C4-2B (cell line): ENCODE measurements at regions not wholly inside any gene's neighbourhood (a gene's known extent, or its start where the extent isn't known, plus 50 kb on each side); places are given as distances from the start of the nearest gene placed in this dataset.
"Not testable (repeated sequence)": the region's sequence is repeated elsewhere in the genome, so short reads cannot be mapped to it uniquely, and the experiment has no call there.

Source experiments
- H3K27ac ChIP-seq: fragments of 450-650 bp; 2 replicates; pipeline ENCODE4 v1.5.1; 2017
- ZFX ChIP-seq: fragments of 450-650 bp; IDR thresholded peaks from 2 replicates; pipeline ENCODE4 v1.6.1; 2017
- TF ChIP-seq, protein P1 (sequence below): fragments of 450-650 bp; conservative IDR thresholded peaks from 2 replicates; pipeline ENCODE4 v1.5.1; 2017; ENCODE audit warnings: mild to moderate bottlenecking

DNA sequence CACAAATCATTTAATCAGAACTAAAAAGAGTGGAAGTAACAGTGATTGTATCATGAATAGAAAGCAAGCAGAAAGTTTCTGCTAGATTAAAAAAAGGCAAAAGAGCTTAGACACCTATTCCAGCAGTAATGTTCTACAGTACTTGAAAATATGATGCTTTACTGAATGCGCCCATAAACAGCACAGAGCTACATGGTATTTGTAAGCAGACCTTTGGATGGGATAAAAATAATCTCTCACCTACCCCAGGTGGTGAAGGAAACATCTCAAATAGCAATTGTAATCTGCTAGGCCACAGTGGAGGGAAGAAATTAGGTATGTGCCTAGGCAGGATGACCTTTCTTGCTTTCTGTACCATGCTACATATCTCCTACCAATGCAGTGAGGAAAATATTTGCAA, 280.9 kb upstream of the PRKX start:
- H3K27ac ChIP-seq: no peak overlapping the region
- TF ChIP-seq, protein P1, sequence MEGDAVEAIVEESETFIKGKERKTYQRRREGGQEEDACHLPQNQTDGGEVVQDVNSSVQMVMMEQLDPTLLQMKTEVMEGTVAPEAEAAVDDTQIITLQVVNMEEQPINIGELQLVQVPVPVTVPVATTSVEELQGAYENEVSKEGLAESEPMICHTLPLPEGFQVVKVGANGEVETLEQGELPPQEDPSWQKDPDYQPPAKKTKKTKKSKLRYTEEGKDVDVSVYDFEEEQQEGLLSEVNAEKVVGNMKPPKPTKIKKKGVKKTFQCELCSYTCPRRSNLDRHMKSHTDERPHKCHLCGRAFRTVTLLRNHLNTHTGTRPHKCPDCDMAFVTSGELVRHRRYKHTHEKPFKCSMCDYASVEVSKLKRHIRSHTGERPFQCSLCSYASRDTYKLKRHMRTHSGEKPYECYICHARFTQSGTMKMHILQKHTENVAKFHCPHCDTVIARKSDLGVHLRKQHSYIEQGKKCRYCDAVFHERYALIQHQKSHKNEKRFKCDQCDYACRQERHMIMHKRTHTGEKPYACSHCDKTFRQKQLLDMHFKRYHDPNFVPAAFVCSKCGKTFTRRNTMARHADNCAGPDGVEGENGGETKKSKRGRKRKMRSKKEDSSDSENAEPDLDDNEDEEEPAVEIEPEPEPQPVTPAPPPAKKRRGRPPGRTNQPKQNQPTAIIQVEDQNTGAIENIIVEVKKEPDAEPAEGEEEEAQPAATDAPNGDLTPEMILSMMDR: no peak
- no peak for TF ChIP-seq ZFX

DNA sequence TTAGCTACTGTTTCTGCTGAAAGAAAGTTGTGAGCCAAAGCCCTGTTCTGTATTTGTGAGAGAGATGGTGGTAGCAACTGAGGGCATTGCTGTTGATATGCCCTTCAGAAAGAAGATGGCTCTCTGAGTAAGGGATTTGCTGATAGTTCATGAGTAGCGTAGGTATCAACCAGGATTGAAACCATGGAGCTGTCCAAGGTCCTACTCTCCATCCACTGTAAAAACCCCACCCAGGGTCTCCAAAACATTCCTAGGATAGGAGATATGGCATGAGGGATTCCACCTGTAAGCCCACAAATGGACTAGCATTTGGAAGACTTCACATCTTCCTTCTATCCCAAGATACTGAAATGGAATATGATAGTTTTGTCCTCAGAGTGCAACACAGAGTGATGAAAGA, 277.1 kb upstream of the PRKX start:
- H3K27ac ChIP-seq: no peak overlapping the region
- TF ChIP-seq ZFX: no peak
- TF ChIP-seq, protein P1: no peak

DNA sequence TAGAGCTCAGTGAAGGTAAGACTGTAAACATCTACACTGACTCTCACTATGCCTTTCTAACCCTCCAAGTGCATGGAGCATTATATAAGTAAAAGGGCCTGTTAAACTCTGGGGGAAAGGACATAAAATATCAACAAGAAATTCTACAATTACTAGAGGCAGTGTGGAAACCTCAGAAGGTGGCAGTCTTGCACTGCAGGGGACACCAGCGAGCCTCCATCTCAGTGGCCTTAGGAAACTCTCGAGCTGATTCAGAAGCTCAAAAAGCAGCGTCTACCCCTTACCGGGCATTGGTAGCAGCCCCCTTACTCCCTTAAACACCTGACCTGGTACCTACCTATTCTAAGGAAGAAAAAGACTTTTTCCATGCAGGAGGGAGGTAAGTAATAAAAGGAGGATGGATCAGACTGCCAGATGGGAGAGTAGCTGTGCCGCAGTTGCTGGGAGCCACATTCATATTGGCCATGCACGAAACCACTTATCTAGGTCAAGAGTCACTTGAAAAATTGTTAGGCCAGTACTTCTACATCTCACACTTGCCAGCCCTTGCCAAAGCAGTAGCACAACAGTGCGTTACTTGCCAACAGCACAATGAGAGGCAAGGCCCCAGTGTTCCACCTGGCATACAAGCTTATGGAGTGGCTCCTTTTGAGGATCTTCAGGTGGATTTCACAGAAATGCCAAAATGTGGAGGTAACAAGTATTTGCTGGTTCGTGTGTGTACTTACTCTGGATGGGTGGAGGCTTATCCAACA, 258.8 kb upstream of the PRKX start:
- not testable (repeated sequence) for H3K27ac ChIP-seq
- TF ChIP-seq, protein P1: 0 out of 2 replicates have a peak, but pooled peaks have one; percentile 5

DNA sequence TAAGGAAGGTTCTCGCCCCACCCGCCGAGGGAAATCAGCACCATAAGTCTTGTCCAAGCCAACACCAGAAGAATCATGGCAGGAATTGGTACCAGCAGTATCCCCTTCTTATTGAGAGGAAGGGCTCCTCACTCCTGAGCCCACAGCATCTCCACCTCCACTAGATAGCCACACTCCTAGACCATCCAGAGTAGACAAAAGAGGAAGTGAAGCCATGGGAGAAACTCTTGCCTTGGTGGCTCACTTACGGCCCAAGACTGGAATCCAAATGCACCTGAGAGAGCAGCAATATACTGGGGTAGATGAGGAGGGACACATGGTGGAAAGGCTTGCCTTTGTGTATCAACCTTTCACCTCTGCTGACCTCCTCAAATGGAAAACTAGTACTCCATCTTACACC, 255.3 kb upstream of the PRKX start:
- no peak for TF ChIP-seq ZFX
- TF ChIP-seq, protein P1: no peak

DNA sequence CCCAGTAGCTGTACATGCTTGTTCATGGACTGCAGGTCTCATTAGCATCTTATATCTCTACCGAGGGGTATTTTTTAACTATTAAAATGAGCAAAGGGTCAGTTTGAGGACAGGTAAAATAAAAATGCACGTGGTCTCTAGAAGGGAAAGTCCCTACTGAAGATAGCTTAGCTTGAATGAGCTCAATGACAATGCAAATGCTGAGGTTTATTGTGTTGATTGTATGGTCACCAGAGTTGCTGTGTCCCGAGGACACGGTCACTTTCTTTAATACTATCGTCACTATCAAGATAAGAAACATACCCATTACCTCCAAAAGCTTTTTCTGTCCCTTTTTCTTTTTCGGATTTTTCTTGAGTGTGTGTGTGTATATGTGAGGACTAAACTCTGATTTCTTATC, 250.5 kb upstream of the PRKX start:
- no peak for TF ChIP-seq ZFX
- TF ChIP-seq, protein P1: no peak

More for the DNA sequence above, 255.3 kb upstream of the PRKX start:
- H3K27ac ChIP-seq: no peak overlapping the region

DNA sequence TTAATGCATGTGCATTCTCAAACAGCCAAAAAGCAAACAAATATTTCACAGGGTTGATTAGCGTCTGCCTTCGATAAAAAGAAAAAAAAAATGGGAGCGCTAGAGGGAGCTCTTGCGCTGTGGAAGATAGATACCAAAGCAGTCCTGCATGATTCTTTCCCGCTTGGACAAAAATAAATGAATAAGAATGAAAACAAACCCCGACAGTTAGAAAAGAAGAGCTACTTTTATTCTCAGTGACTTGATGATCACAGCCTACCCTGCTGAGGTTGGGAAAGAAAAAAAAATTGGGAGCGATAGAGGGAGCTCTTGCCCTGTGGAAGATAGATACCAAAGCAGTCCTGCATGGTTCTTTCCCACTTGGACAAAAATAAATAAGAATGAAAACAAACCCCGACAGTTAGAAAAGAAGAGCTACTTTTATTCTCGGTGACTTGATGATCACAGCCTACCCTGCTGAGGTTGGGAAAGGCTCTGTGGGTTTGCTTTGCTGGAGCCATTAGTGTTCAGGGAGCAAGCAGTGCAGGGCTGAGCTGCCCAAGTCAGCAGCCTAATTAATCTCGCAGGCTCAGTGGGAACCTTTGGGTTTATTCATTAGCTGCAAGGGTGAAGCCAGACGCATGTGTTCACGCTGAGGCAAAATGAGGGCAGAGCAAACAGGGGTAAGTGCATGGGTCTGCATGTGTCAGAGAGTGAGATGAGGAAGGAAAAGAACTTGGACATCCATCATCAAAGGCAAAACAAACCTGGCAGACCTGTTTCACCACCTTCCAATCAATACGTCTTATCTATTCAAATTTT, 249.3 kb upstream of the PRKX start:
- H3K27ac ChIP-seq: no peak overlapping the region
- TF ChIP-seq, protein P1: peak; percentile 68
- TF ChIP-seq ZFX: no peak

More for the DNA sequence above, 250.5 kb upstream of the PRKX start:
- H3K27ac ChIP-seq: no peak overlapping the region

DNA sequence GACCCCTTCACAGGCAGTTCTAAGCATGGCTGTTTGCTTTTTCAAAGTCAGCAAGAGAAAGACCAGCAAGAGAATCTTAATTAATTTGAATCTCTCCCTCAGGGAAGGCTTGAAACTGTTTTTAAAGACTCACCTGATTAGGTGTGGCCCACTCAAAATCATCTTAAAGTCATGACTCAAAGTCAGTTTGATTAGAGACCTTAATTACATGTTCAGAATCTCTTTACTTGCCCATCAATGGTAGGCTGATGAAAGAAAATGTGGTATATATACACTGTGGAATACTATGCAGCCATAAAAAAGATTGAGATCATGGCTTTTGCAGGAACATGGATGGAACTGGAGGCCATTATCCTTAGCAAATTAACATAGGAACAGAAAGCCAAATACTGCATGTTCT, 247.5 kb upstream of the PRKX start:
- H3K27ac ChIP-seq: no peak overlapping the region
- TF ChIP-seq, protein P1: no peak
- no peak for TF ChIP-seq ZFX
